A549 (cell line): ENCODE measurements at regions not wholly inside any gene's neighbourhood (a gene's known extent, or its start where the extent isn't known, plus 50 kb on each side); places are given as distances from the start of the nearest gene placed in this dataset.
"Not testable (repeated sequence)": the region's sequence is repeated elsewhere in the genome, so short reads cannot be mapped to it uniquely, and the experiment has no call there.

Experiments used
- ATAC-seq, 2 experiments: fragments of 200-7000 bp in 1 of 2; fragments of >200 bp in 1 of 2; cut with Nextera tagmentation in 1 of 2; cut with Tn5 transposase in 1 of 2; 3 replicates each; pipeline versions ENCODE4 v1.8.0 to v1.9.1; 2018 to 2020; ENCODE audit warnings: mild to moderate bottlenecking in 1 of 2, moderate library complexity in 1 of 2
- CTCF ChIA-PET: fragments of 300-600 bp; sonication (Branson Sonifier 250); formaldehyde crosslinking; extraction: SDS; loops from one replicate; lab custom pipeline; 2021; ENCODE audit warnings: antibody characterized with exemption, inconsistent platforms; lab: Yijun Ruan, JAX
- POLR2A ChIA-PET: fragments of 350-600 bp; formaldehyde crosslinking; extraction: SDS; loops from one replicate; lab custom pipeline; 2021; ENCODE audit warnings: antibody characterized with exemption, inconsistent platforms; lab: Yijun Ruan, JAX
- DNase-seq, 2 experiments: peaks; one replicate each; pipeline versions ENCODE4 v3.0.0 to v3.0.0-alpha.2; 2011 to 2016; ENCODE audit warnings: low read depth in 1 of 2, low spot score in 1 of 2
- FAIRE-seq: peaks from 2 replicates; lab custom pipeline; 2011; peaks lifted over from hg19 to GRCh38; lab: Jason Lieb, UNC
- H3K27ac ChIP-seq, 2 experiments: fragments of >200 bp; sonication (Bioruptor Twin); formaldehyde crosslinking; 3 replicates each; pipeline ENCODE4 v1.5.1; 2016 to 2017
- H3K4me1 ChIP-seq: fragments of >200 bp; sonication (Bioruptor Twin); formaldehyde crosslinking; 3 replicates; pipeline ENCODE4 v1.6.1; 2016
- H3K4me2 ChIP-seq: fragments of >200 bp; sonication (Bioruptor Twin); formaldehyde crosslinking; 3 replicates; pipeline ENCODE4 v1.6.1; 2016
- H3K4me3 ChIP-seq: fragments of >200 bp; sonication (Bioruptor Twin); formaldehyde crosslinking; 3 replicates; pipeline ENCODE4 v1.5.1; 2016
- H3K9me3 ChIP-seq: fragments of >200 bp; sonication (Bioruptor Twin); formaldehyde crosslinking; 3 replicates; pipeline ENCODE4 v1.6.1; 2016
- BCL3 ChIP-seq: fragments of >200 bp; sonication (Bioruptor Twin); formaldehyde crosslinking; IDR thresholded peaks from 3 replicates; pipeline ENCODE4 v1.6.1; 2016
- CEBPB ChIP-seq, 2 experiments: fragments of >200 bp in 1 of 2; sonication (Bioruptor Twin) in 1 of 2; formaldehyde crosslinking in 1 of 2; IDR thresholded peaks; 2 replicates each; pipeline ENCODE4 v1.6.1; 2012 to 2016
- EP300 ChIP-seq, 2 experiments: fragments of >200 bp; sonication (Bioruptor Twin); formaldehyde crosslinking; IDR thresholded peaks; 2 replicates in 1 of 2; 3 replicates in 1 of 2; pipeline ENCODE4 v1.6.1; 2016 to 2017
- GATA3 ChIP-seq: IDR thresholded peaks from 2 replicates; pipeline ENCODE4 v1.6.1; 2012; ENCODE audit warnings: borderline replicate concordance
- HDAC2 ChIP-seq: fragments of 200-600 bp; sonication (generic); IDR thresholded peaks from 2 replicates; pipeline ENCODE4 v1.6.1; 2016
- HOXB5 ChIP-seq: fragments of 250-450 bp; sonication (Bioruptor Pico); IDR thresholded peaks from 2 replicates; pipeline ENCODE4 v1.5.0; 2020; ENCODE audit warnings: mild to moderate bottlenecking, moderate library complexity
- KDM5A ChIP-seq: fragments of 200-600 bp; sonication (generic); IDR thresholded peaks from 2 replicates; pipeline ENCODE4 v1.6.1; 2016; ENCODE audit warnings: antibody characterized with exemption, mild to moderate bottlenecking
- MAFK ChIP-seq: fragments of 450-650 bp; IDR thresholded peaks from 2 replicates; pipeline ENCODE4 v1.6.1; 2014; ENCODE audit not compliant: partially characterized antibody
- MAZ ChIP-seq: fragments of 150-350 bp; IDR thresholded peaks from 2 replicates; pipeline ENCODE4 v1.6.1; 2014; ENCODE audit warnings: antibody characterized with exemption, low read depth, low read length, borderline replicate concordance
- PBX3 ChIP-seq: IDR thresholded peaks from 2 replicates; pipeline ENCODE4 v1.6.1; 2012
- PHF8 ChIP-seq: fragments of 200-600 bp; sonication (generic); IDR thresholded peaks from 2 replicates; pipeline ENCODE4 v1.6.1; 2016; ENCODE audit warnings: low read depth, mild to moderate bottlenecking, antibody characterized with exemption, moderate library complexity, borderline replicate concordance
- RARB ChIP-seq: fragments of 250-450 bp; sonication (Bioruptor Pico); IDR thresholded peaks from 2 replicates; pipeline ENCODE4 v1.8.0; 2021; ENCODE audit warnings: mild to moderate bottlenecking, moderate library complexity
- TFCP2L1 ChIP-seq: fragments of 250-450 bp; sonication (Bioruptor Pico); IDR thresholded peaks from 2 replicates; pipeline ENCODE4 v1.5.0; 2021; ENCODE audit warnings: mild to moderate bottlenecking
- ZNF302 ChIP-seq: fragments of 250-450 bp; sonication (Bioruptor Pico); IDR thresholded peaks from 2 replicates; pipeline ENCODE4 v1.9.0; 2021; ENCODE audit warnings: inconsistent platforms, mild to moderate bottlenecking, moderate library complexity
- WGBS: methylation state at CpG from one replicate; pipeline ENCODE4 v1.1.6; 2017; ENCODE audit errors: missing lambda C conversion rate; 5-methylcytosine and 5-hydroxymethylcytosine counted together

- FAIRE-seq, result no peak
- TF ChIP-seq MAZ, result no peak
- no peak for TF ChIP-seq BCL3
- no peak for TF ChIP-seq HOXB5 (CRISPR knock-in tag)
- TF ChIP-seq MAFK, result no peak
- TF ChIP-seq TFCP2L1 (CRISPR knock-in tag), result no peak
- CTCF ChIA-PET, result no interaction called here
- no peaks in the 10 kb centered on the region for H3K4me1 ChIP-seq
- no peaks in the 10 kb centered on the region for H3K9me3 ChIP-seq
- no peak for DNase-seq
- 64% methylated on average over 21 of the region's 28 CpGs for whole genome bisulfite sequencing
- no peak overlapping the region for H3K4me2 ChIP-seq
- ATAC-seq, result no peak
- no peak overlapping the region for H3K4me3 ChIP-seq
- POLR2A ChIA-PET, result no interaction called here
- H3K27ac ChIP-seq, result no peak overlapping the region
Observed at GRCh38 chr18:78430131-78430758, 549.4 kb upstream of the SALL3 start.

GRCh38 chr18:78431606-78432005, 548.0 kb upstream of the SALL3 start:
- Histone ChIP-seq H3K4me2 (no peak overlapping the region), H3K27ac (no peak overlapping the region), H3K9me3 (no peaks in the 10 kb centered on the region), H3K4me3 (no peak overlapping the region), H3K4me1 (no peaks in the 10 kb centered on the region)
- TF ChIP-seq HDAC2 (no peak), GATA3 (no peak), EP300 (IDR thresholded peaks at IDR 0.05) (no peak), CEBPB (IDR thresholded peaks at IDR 0.05) (no peak), PHF8 (no peak), KDM5A (no peak)
- no peak for FAIRE-seq
- WGBS, result 9% methylated on average over 8 of the region's 13 CpGs
- no peak for DNase-seq
- POLR2A ChIA-PET, result no interaction called here
- no peak for ATAC-seq
- CTCF ChIA-PET, result no interaction called here

GRCh38 chr18:78433562-78433961, 546.1 kb upstream of the SALL3 start:
- FAIRE-seq, result no peak
- ChIA-PET CTCF (no interaction called here), POLR2A (interaction anchor here (0.5 kb wide), 1 partner anchor 1465 kb away, joined by 6 read pairs; no protein-coding TSS in a partner anchor)
- H3K27ac ChIP-seq, result no peak overlapping the region
- H3K4me1 ChIP-seq, result no peaks in the 10 kb centered on the region
- no peak for DNase-seq
- no peak for ATAC-seq
- 9% methylated on average over 9 of the region's 9 CpGs for WGBS
- H3K9me3 ChIP-seq, result no peaks in the 10 kb centered on the region
- no peak overlapping the region for H3K4me3 ChIP-seq
- no peak overlapping the region for H3K4me2 ChIP-seq
- no peak for TF ChIP-seq CEBPB (IDR thresholded peaks at IDR 0.05)
- no peak for TF ChIP-seq RARB
- no peak for TF ChIP-seq EP300 (IDR thresholded peaks at IDR 0.05)

- CTCF ChIA-PET, result no interaction called here
- POLR2A ChIA-PET, result no interaction called here
- no peak overlapping the region for H3K4me2 ChIP-seq
- H3K4me1 ChIP-seq, result no peaks in the 10 kb centered on the region
- TF ChIP-seq ZNF302 (CRISPR knock-in tag) (no peak), RARB (no peak), PBX3 (no peak)
- DNase-seq (no peak), FAIRE-seq (no peak), ATAC-seq (no peak)
- H3K9me3 ChIP-seq, result no peaks in the 10 kb centered on the region
- no peak overlapping the region for H3K4me3 ChIP-seq
- H3K27ac ChIP-seq, result no peak overlapping the region
- WGBS, result 8% methylated on average over 8 of the region's 8 CpGs
Observed at GRCh38 chr18:78436110-78436509, 543.5 kb upstream of the SALL3 start.

GRCh38 chr18:78438235-78438634, 541.4 kb upstream of the SALL3 start:
- CTCF ChIA-PET, result not testable (repeated sequence)

More at GRCh38 chr18:78438235-78438634, 541.4 kb upstream of the SALL3 start:
- H3K4me2 ChIP-seq, H3K9me3 ChIP-seq, POLR2A ChIA-PET, H3K4me3 ChIP-seq, FAIRE-seq, H3K4me1 ChIP-seq, ATAC-seq, H3K27ac ChIP-seq, DNase-seq: not testable (repeated sequence)
- 37% methylated on average over 5 of the region's 13 CpGs for WGBS
